Loucy (cell line): ENCODE measurements at regions not wholly inside any gene's neighbourhood (a gene's known extent, or its start where the extent isn't known, plus 50 kb on each side); places are given as distances from the start of the nearest gene placed in this dataset.

Experiments used
- CTCF ChIP-seq: fragments of 200-600 bp; sonication (generic); conservative IDR thresholded peaks from 2 replicates; pipeline ENCODE4 v1.5.1; 2014; ENCODE audit warnings: mild to moderate bottlenecking, antibody characterized with exemption, low read length
- EZH2phosphoT487 ChIP-seq: fragments of 200-600 bp; IDR thresholded peaks from 2 replicates; pipeline ENCODE4 v1.6.1; 2018; ENCODE audit warnings: antibody characterized with exemption, mild to moderate bottlenecking, moderate library complexity, borderline replicate concordance

GRCh38 chrX:15988661-15989603, 134.3 kb upstream of the AP1S2 start:
- no peak for TF ChIP-seq EZH2phosphoT487
- no peak for TF ChIP-seq CTCF
